GM18873 (cell line): ENCODE measurements at regions not wholly inside any gene's neighbourhood (a gene's known extent, or its start where the extent isn't known, plus 50 kb on each side); places are given as distances from the start of the nearest gene placed in this dataset.
A peak's percentile ranks its signal among the peaks of the same experiment; 100 is the strongest.
"Not testable (repeated sequence)": the region's sequence is repeated elsewhere in the genome, so short reads cannot be mapped to it uniquely, and the experiment has no call there.

Experiments used
- ATAC-seq: cut with Tn5 transposase; IDR thresholded peaks from one replicate; pipeline ENCODE4 v1.9.1; 2021; ENCODE audit warnings: mild to moderate bottlenecking, moderate library complexity, moderate number of reproducible peaks; ENCODE audit not compliant: unreplicated experiment, low FRiP score

GRCh38 chr18:38752430-38752829, 1186.8 kb upstream of the CELF4 start:
- peak; percentile 52 for ATAC-seq

GRCh38 chr18:38751898-38752297, 1186.3 kb upstream of the CELF4 start:
- no peak for ATAC-seq

GRCh38 chr18:38751211-38751610, 1185.6 kb upstream of the CELF4 start:
- ATAC-seq: no peak

GRCh38 chr18:38750751-38751150, 1185.2 kb upstream of the CELF4 start:
- no peak for ATAC-seq

- no peak for ATAC-seq
These were observed 1181.6 kb upstream of the CELF4 start for GRCh38 chr18:38747153-38747552.

GRCh38 chr18:38720181-38720580, 1154.6 kb upstream of the CELF4 start:
- not testable (repeated sequence) for ATAC-seq

- ATAC-seq: no peak
These were observed 1152.8 kb upstream of the CELF4 start for GRCh38 chr18:38718365-38718901.

GRCh38 chr18:38709122-38709521, 1143.5 kb upstream of the CELF4 start:
- no peak for ATAC-seq

GRCh38 chr18:38706373-38706772, 1140.8 kb upstream of the CELF4 start:
- no peak for ATAC-seq

- no peak for ATAC-seq
These were observed 1132.5 kb upstream of the CELF4 start for GRCh38 chr18:38698088-38698487.

GRCh38 chr18:38695559-38696280, 1130.1 kb upstream of the CELF4 start:
- no peak for ATAC-seq

GRCh38 chr18:38693104-38693503, 1127.5 kb upstream of the CELF4 start:
- ATAC-seq: no peak

- no peak for ATAC-seq
These were observed 1125.0 kb upstream of the CELF4 start for GRCh38 chr18:38690626-38691025.

- ATAC-seq: no peak
These were observed 1122.8 kb upstream of the CELF4 start for GRCh38 chr18:38688416-38688815.

GRCh38 chr18:38670486-38670885, 1104.9 kb upstream of the CELF4 start:
- no peak for ATAC-seq

GRCh38 chr18:38664929-38665328, 1099.3 kb upstream of the CELF4 start:
- ATAC-seq: no peak

GRCh38 chr18:38663682-38664081, 1098.1 kb upstream of the CELF4 start:
- no peak for ATAC-seq

GRCh38 chr18:38663270-38663669, 1097.7 kb upstream of the CELF4 start:
- ATAC-seq: no peak

- ATAC-seq: no peak
These were observed 1089.3 kb upstream of the CELF4 start for GRCh38 chr18:38654946-38655345.

GRCh38 chr18:38651736-38652135, 1086.1 kb upstream of the CELF4 start:
- ATAC-seq: no peak

- ATAC-seq: no peak
These were observed 1082.6 kb upstream of the CELF4 start for GRCh38 chr18:38648179-38648578.

- ATAC-seq: no peak
These were observed 1080.7 kb upstream of the CELF4 start for GRCh38 chr18:38646296-38646695.
